Erythroblast (primary cell): ENCODE measurements at regions not wholly inside any gene's neighbourhood (a gene's known extent, or its start where the extent isn't known, plus 50 kb on each side); places are given as distances from the start of the nearest gene placed in this dataset.

Experiments used
- GATA1 ChIP-seq: IDR thresholded peaks from 2 replicates; pipeline ENCODE4 v1.6.1; 2011; ENCODE audit warnings: low read depth, mild to moderate bottlenecking, control low read depth, low read length, moderate library complexity
- POLR2A ChIP-seq: IDR thresholded peaks from 2 replicates; pipeline ENCODE4 v1.6.1; 2011; ENCODE audit warnings: mild to moderate bottlenecking, low read length

DNA sequence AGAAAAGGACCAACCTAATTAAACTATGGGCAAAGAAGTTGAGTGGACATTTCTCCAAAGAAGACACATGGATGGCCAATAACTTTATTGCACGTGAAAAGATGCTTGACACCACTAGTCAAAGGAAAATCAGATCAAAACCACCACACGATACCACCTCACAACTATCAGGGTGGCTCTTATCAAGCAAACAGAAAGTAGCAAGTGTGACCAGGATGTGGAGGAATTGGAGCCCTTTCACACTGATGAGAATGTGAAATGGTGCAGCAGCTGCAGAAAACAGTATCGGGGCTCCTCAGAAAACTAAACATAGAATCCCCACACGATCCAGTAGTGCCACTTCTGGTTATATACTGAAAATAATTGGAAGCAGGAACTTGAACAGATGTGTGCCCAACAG is 72.2 kb upstream of the ALKAL2 start:
- TF ChIP-seq POLR2A (no peak), GATA1 (no peak)
